ENCODE measurements at regions not wholly inside any gene's neighbourhood (a gene's known extent, or its start where the extent isn't known, plus 50 kb on each side); places are given as distances from the start of the nearest gene placed in this dataset.

DNA sequence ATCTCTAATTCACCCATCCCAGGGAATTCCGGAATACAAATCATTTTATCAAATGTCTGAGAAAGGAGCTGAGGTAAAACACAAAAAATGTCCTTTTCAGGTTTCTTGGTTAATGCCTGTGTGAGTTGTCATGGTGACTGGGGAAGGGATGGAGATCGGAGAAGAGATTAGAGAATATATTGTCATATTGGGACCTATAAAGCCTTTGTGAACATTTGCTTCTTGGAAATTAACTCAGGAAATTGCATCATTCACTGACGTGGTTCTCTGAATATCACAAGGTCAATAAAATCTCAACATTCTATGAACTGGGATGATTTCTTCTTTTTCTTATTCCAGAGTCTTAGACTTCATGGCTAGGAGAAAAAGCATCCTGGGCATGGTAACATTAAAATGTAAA, 174.8 kb upstream of the GLRA2 start:
- TF ChIP-seq, protein P1, sequence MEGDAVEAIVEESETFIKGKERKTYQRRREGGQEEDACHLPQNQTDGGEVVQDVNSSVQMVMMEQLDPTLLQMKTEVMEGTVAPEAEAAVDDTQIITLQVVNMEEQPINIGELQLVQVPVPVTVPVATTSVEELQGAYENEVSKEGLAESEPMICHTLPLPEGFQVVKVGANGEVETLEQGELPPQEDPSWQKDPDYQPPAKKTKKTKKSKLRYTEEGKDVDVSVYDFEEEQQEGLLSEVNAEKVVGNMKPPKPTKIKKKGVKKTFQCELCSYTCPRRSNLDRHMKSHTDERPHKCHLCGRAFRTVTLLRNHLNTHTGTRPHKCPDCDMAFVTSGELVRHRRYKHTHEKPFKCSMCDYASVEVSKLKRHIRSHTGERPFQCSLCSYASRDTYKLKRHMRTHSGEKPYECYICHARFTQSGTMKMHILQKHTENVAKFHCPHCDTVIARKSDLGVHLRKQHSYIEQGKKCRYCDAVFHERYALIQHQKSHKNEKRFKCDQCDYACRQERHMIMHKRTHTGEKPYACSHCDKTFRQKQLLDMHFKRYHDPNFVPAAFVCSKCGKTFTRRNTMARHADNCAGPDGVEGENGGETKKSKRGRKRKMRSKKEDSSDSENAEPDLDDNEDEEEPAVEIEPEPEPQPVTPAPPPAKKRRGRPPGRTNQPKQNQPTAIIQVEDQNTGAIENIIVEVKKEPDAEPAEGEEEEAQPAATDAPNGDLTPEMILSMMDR (IDR thresholded peaks at IDR 0.05), result no peak
- TF ChIP-seq EZH2 (IDR thresholded peaks at IDR 0.05) (no peak), EZH2phosphoT487 (IDR thresholded peaks at IDR 0.05) (no peak)
